ENCODE measurements at regions not wholly inside any gene's neighbourhood (a gene's known extent, or its start where the extent isn't known, plus 50 kb on each side); places are given as distances from the start of the nearest gene placed in this dataset.

- Histone ChIP-seq H3K9me3 (ENCODE audit: insufficient read depth, low read length) (peaks cover 7% of the 10 kb centered on the region; the same call in 1 of the 2 replicates), H3K4me1 (ENCODE audit: low read length) (no peaks in the 10 kb centered on the region), H3K4me2 (ENCODE audit: low read length) (no peak overlapping the region), H2AFZ (ENCODE audit: low read depth, low read length) (no peak overlapping the region), H3K27ac (ENCODE audit: low read length) (no peak overlapping the region), H3K27me3 (ENCODE audit: low read depth, low read length) (no peaks in the 10 kb centered on the region), H3K79me2 (ENCODE audit: low read length) (no peaks in the 10 kb centered on the region), H3K4me3 (ENCODE audit: low read length) (no peak overlapping the region), H4K20me1 (ENCODE audit: insufficient read depth, low read length) (no peaks in the 10 kb centered on the region), H3K36me3 (replicated peaks; ENCODE audit: low read depth, low read length) (no peaks in the 10 kb centered on the region), H3K9ac (ENCODE audit: low read length) (no peak overlapping the region)
- TF ChIP-seq EZH2phosphoT487 (IDR thresholded peaks at IDR 0.05; ENCODE audit: low read depth) (no peak), CTCF (IDR thresholded peaks at IDR 0.05; ENCODE audit: low read depth, low read length) (no peak)
Measured at GRCh38 chr1:217140041-217140901, 417.0 kb upstream of the ESRRG start.

DNA sequence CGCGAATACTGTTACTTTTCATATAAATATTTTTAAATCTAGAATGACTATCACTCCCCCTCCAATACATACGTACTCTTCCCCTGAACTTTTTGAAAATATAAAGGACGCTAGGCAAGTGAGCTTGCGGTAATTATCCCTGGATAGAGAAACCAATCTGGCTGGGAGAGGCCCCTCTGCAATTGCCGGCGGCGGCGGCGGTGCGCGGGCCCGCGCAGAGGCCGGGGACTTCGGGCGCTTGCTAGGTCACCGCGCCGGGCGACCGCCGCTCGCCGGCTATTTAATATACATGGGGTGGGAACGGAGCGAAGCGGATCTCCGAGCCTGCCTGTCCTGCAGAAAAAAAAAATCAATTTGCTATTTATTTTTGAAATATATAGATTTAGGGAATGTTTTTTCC lies 416.3 kb upstream of the ESRRG start:
- Histone ChIP-seq H3K9ac (ENCODE audit: low read length) (no peak overlapping the region), H3K79me2 (ENCODE audit: low read length) (no peaks in the 10 kb centered on the region), H3K9me3 (ENCODE audit: insufficient read depth, low read length) (peaks cover 7% of the 10 kb centered on the region; the same call in 1 of the 2 replicates), H3K4me3 (ENCODE audit: low read length) (no peak overlapping the region), H4K20me1 (ENCODE audit: insufficient read depth, low read length) (no peaks in the 10 kb centered on the region), H2AFZ (ENCODE audit: low read depth, low read length) (no peak overlapping the region), H3K4me2 (ENCODE audit: low read length) (no peak overlapping the region), H3K4me1 (ENCODE audit: low read length) (no peaks in the 10 kb centered on the region), H3K36me3 (replicated peaks; ENCODE audit: low read depth, low read length) (no peaks in the 10 kb centered on the region), H3K27me3 (ENCODE audit: low read depth, low read length) (no peaks in the 10 kb centered on the region), H3K27ac (ENCODE audit: low read length) (no peak overlapping the region)
- no peak for TF ChIP-seq CTCF (IDR thresholded peaks at IDR 0.05; ENCODE audit: low read depth, low read length)
- TF ChIP-seq EZH2phosphoT487 (IDR thresholded peaks at IDR 0.05; ENCODE audit: low read depth) = no peak

GRCh38 chr1:217138799-217139466 lies 415.7 kb upstream of the ESRRG start:
- H2AFZ ChIP-seq (ENCODE audit: low read depth, low read length) = no peak overlapping the region
- no peak overlapping the region for H3K4me2 ChIP-seq (ENCODE audit: low read length)
- no peak overlapping the region for H3K27ac ChIP-seq (ENCODE audit: low read length)
- no peaks in the 10 kb centered on the region for H3K4me1 ChIP-seq (ENCODE audit: low read length)
- H3K9me3 ChIP-seq (ENCODE audit: insufficient read depth, low read length) = peaks cover 7% of the 10 kb centered on the region; the same call in 1 of the 2 replicates
- H3K9ac ChIP-seq (ENCODE audit: low read length) = no peak overlapping the region
- H4K20me1 ChIP-seq (ENCODE audit: insufficient read depth, low read length) = no peaks in the 10 kb centered on the region
- no peak overlapping the region for H3K4me3 ChIP-seq (ENCODE audit: low read length)
- no peaks in the 10 kb centered on the region for H3K36me3 ChIP-seq (replicated peaks; ENCODE audit: low read depth, low read length)
- no peaks in the 10 kb centered on the region for H3K27me3 ChIP-seq (ENCODE audit: low read depth, low read length)
- H3K79me2 ChIP-seq (ENCODE audit: low read length) = no peaks in the 10 kb centered on the region
- TF ChIP-seq CTCF (IDR thresholded peaks at IDR 0.05; ENCODE audit: low read depth, low read length) (no peak), EZH2phosphoT487 (IDR thresholded peaks at IDR 0.05; ENCODE audit: low read depth) (no peak)

GRCh38 chr1:217138173-217138765 lies 415.0 kb upstream of the ESRRG start:
- Histone ChIP-seq H3K4me1 (ENCODE audit: low read length) (no peaks in the 10 kb centered on the region), H3K27me3 (ENCODE audit: low read depth, low read length) (no peaks in the 10 kb centered on the region)

More at GRCh38 chr1:217138173-217138765, 415.0 kb upstream of the ESRRG start:
- no peak overlapping the region for H2AFZ ChIP-seq (ENCODE audit: low read depth, low read length)
- H3K9ac ChIP-seq (ENCODE audit: low read length) = no peak overlapping the region
- H4K20me1 ChIP-seq (ENCODE audit: insufficient read depth, low read length) = no peaks in the 10 kb centered on the region
- TF ChIP-seq EZH2phosphoT487 (IDR thresholded peaks at IDR 0.05; ENCODE audit: low read depth) = no peak
- no peak for TF ChIP-seq CTCF (IDR thresholded peaks at IDR 0.05; ENCODE audit: low read depth, low read length)
- H3K27ac ChIP-seq (ENCODE audit: low read length) = no peak overlapping the region
- peaks cover 7% of the 10 kb centered on the region; the same call in 1 of the 2 replicates for H3K9me3 ChIP-seq (ENCODE audit: insufficient read depth, low read length)
- no peak overlapping the region for H3K4me3 ChIP-seq (ENCODE audit: low read length)
- H3K4me2 ChIP-seq (ENCODE audit: low read length) = no peak overlapping the region
- H3K79me2 ChIP-seq (ENCODE audit: low read length) = no peaks in the 10 kb centered on the region
- H3K36me3 ChIP-seq (replicated peaks; ENCODE audit: low read depth, low read length) = no peaks in the 10 kb centered on the region

Measured in OCI-LY3 (cell line).